ENCODE measurements at regions not wholly inside any gene's neighbourhood (a gene's known extent, or its start where the extent isn't known, plus 50 kb on each side); places are given as distances from the start of the nearest gene placed in this dataset.

- TF ChIP-seq CTCF (IDR thresholded peaks at IDR 0.05), result no peak
- no peak for TF ChIP-seq POLR2A (IDR thresholded peaks at IDR 0.05)
Measured at GRCh38 chr5:4330327-4330726, 734.7 kb downstream of the IRX1 start.

All from thyroid gland (tissue), 4 donors.